ENCODE measurements at regions not wholly inside any gene's neighbourhood (a gene's known extent, or its start where the extent isn't known, plus 50 kb on each side); places are given as distances from the start of the nearest gene placed in this dataset.
A peak's percentile ranks its signal among the peaks of the same experiment; 100 is the strongest.

GRCh38 chr9:14993901-14994554, 83.8 kb upstream of the FREM1 start:
- Histone ChIP-seq H3K9me3 (ENCODE audit: insufficient read depth in 2 of 2, low read depth in 1 of 2, low read length in 1 of 2) (no peaks in the 10 kb centered on the region), H2BK5ac (ENCODE audit: low read depth, low read length) (no peak overlapping the region), H3K36me3 (ENCODE audit: control insufficient read depth in 2 of 4, insufficient read depth in 4 of 4, low read length in 3 of 4) (no peaks in the 10 kb centered on the region), H2BK120ac (replicated peaks; ENCODE audit: low read depth, low read length) (no peak overlapping the region), H3K9ac (replicated peaks in 1 of 4; ENCODE audit: extremely low read depth in 1 of 4, low read depth in 3 of 4, low read length in 3 of 4) (peak overlapping the region in 2 of 4 experiments; percentile 29 to 59; a peak in 1 of 7 replicates), H3K23me2 (ENCODE audit: low read depth, low read length) (peaks cover 7% of the 10 kb centered on the region; the same call in 1 of the 2 replicates), H3K4ac (replicated peaks; ENCODE audit: insufficient read length, low read depth, low read length) (no peak overlapping the region), H3K27me3 (replicated peaks in 1 of 4; ENCODE audit: control insufficient read depth in 3 of 4, extremely low read depth in 1 of 4, insufficient read depth in 3 of 4, low read length in 3 of 4) (no peaks in the 10 kb centered on the region; a peak in 1 of 7 replicates), H3K4me3 (ENCODE audit: extremely low read depth in 1 of 4, insufficient read depth in 2 of 4, low read depth in 3 of 4, low read length in 4 of 4) (peak overlapping the region; percentile 55 to 85 (median 74); a peak in 7 of 8 replicates), H3K79me1 (ENCODE audit: low read depth, low read length) (no peaks in the 10 kb centered on the region), H3K14ac (ENCODE audit: insufficient read length) (no peak overlapping the region), H2BK12ac (ENCODE audit: low read depth, low read length) (no peak overlapping the region), H3K79me2 (ENCODE audit: control insufficient read depth in 1 of 2, insufficient read depth in 2 of 2, low read length in 2 of 2) (no peaks in the 10 kb centered on the region), H2BK20ac (ENCODE audit: low read length) (no peak overlapping the region), H4K5ac (ENCODE audit: insufficient read length, low read depth, low read length) (no peak overlapping the region), H2BK15ac (ENCODE audit: low read length) (no peak overlapping the region), H3K4me2 (ENCODE audit: insufficient read depth in 1 of 2, low read depth in 2 of 2, low read length in 2 of 2) (peak overlapping the region; percentile 72 to 97), H4K8ac (ENCODE audit: extremely low read depth, insufficient read depth, low read length) (no peak overlapping the region), H3K56ac (replicated peaks; ENCODE audit: insufficient read length, low read depth, low read length) (no peak overlapping the region), H3K23ac (ENCODE audit: insufficient read length) (no peak overlapping the region), H3K4me1 (replicated peaks in 1 of 4; ENCODE audit: control insufficient read depth in 3 of 4, insufficient read depth in 4 of 4, low read length in 3 of 4) (peaks cover 0 to 2% (median 1%) of the 10 kb centered on the region in 4 experiments; a peak in 2 of 7 replicates), H2AFZ (ENCODE audit: low read length) (0 out of 2 replicates have a peak overlapping the region, but pooled peaks have one; percentile 87), H2AK5ac (ENCODE audit: low read depth, low read length) (no peak overlapping the region), H3K27ac (ENCODE audit: low read depth, low read length) (no peak overlapping the region), H4K91ac (replicated peaks; ENCODE audit: insufficient read length, low read length) (no peak overlapping the region), H4K20me1 (replicated peaks in 1 of 2; ENCODE audit: control insufficient read depth in 1 of 2, insufficient read depth in 2 of 2, low read length in 2 of 2) (no peaks in the 10 kb centered on the region), H3K18ac (ENCODE audit: extremely low read depth, low read length) (no peak overlapping the region)
- FAIRE-seq (no peak), DNase-seq (ENCODE audit: low read depth in 1 of 2, low spot score in 2 of 2) (no peak)
- CTCF ChIA-PET (ENCODE audit: partially characterized antibody): interaction anchor here (1.2 to 1.5 kb wide), 2 partner anchors 140 to 149 kb away, joined by 3 read pairs; no protein-coding TSS in a partner anchor
- POLR2A ChIA-PET (ENCODE audit: partially characterized antibody): no interaction called here
- no peak for TF ChIP-seq RAD21 (IDR thresholded peaks at IDR 0.05 in 1 of 2, conservative IDR thresholded peaks at IDR 0.05 in 1 of 2; ENCODE audit: low read depth in 2 of 2, low read length in 2 of 2)
- no peak for TF ChIP-seq TBP (IDR thresholded peaks at IDR 0.05; ENCODE audit: low read depth, low read length)
- TF ChIP-seq ZNF274 (IDR thresholded peaks at IDR 0.05; ENCODE audit: borderline replicate concordance, extremely low read depth, low read length): no peak
- TF ChIP-seq KDM1A (IDR thresholded peaks at IDR 0.05; ENCODE audit: borderline replicate concordance, low read length): no peak
- no peak for TF ChIP-seq RNF2 (IDR thresholded peaks at IDR 0.05; ENCODE audit: borderline replicate concordance, low read depth, low read length, missing control alignments, poor library complexity, severe bottlenecking)
- TF ChIP-seq MAX (IDR thresholded peaks at IDR 0.05): no peak
- no peak for TF ChIP-seq POLR2A (IDR thresholded peaks at IDR 0.05; ENCODE audit: control extremely low read depth in 1 of 2, low read depth in 2 of 2, low read length in 2 of 2)
- no peak for TF ChIP-seq KDM4A (IDR thresholded peaks at IDR 0.05; ENCODE audit: low read depth, low read length, severe bottlenecking)
- WGBS, 2 experiments (ENCODE audit: extremely low coverage in 1 of 2, insufficient coverage in 1 of 2, insufficient read length in 1 of 2, insufficient replicate concordance in 2 of 2, low coverage in 1 of 2, low lambda C conversion rate in 2 of 2, missing lambda C conversion rate in 1 of 2): 69% methylated on average over 9 of the region's 9 CpGs; no CpG with 5 or more reads in 1 of the 2 experiments
